Activated gamma-delta T cell treated with Interleukin-2 at 50 U/mL for 16 hours (primary cell): ENCODE measurements at regions not wholly inside any gene's neighbourhood (a gene's known extent, or its start where the extent isn't known, plus 50 kb on each side); places are given as distances from the start of the nearest gene placed in this dataset.

Experiments
- DNase-seq: peaks from one replicate; pipeline ENCODE4 v3.0.0-alpha.2; 2020

- DNase-seq = no peak
These were observed 391.7 kb upstream of the SALL3 start for GRCh38 chr18:78587626-78588600.

GRCh38 chr18:78589916-78590437, 389.6 kb upstream of the SALL3 start:
- no peak for DNase-seq

GRCh38 chr18:78595453-78595852, 384.2 kb upstream of the SALL3 start:
- DNase-seq = no peak

- no peak for DNase-seq
These were observed 383.6 kb upstream of the SALL3 start for GRCh38 chr18:78595924-78596573.

- DNase-seq = no peak
These were observed 382.7 kb upstream of the SALL3 start for GRCh38 chr18:78596794-78597345.

GRCh38 chr18:78601349-78601748, 378.3 kb upstream of the SALL3 start:
- no peak for DNase-seq

- no peak for DNase-seq
These were observed 377.7 kb upstream of the SALL3 start for GRCh38 chr18:78601923-78602322.

- no peak for DNase-seq
These were observed 377.2 kb upstream of the SALL3 start for GRCh38 chr18:78602430-78602829.

- DNase-seq = no peak
These were observed 376.3 kb upstream of the SALL3 start for GRCh38 chr18:78603102-78603983.

- no peak for DNase-seq
These were observed 374.4 kb upstream of the SALL3 start for GRCh38 chr18:78605255-78605654.

- DNase-seq = no peak
These were observed 372.4 kb upstream of the SALL3 start for GRCh38 chr18:78607221-78607620.

- no peak for DNase-seq
These were observed 371.8 kb upstream of the SALL3 start for GRCh38 chr18:78607784-78608183.

- no peak for DNase-seq
These were observed 369.4 kb upstream of the SALL3 start for GRCh38 chr18:78610179-78610578.

- DNase-seq = no peak
These were observed 368.3 kb upstream of the SALL3 start for GRCh38 chr18:78611201-78611800.

GRCh38 chr18:78611869-78612268, 367.7 kb upstream of the SALL3 start:
- no peak for DNase-seq

GRCh38 chr18:78612318-78612717, 367.3 kb upstream of the SALL3 start:
- DNase-seq = no peak

- no peak for DNase-seq
These were observed 366.8 kb upstream of the SALL3 start for GRCh38 chr18:78612801-78613200.

GRCh38 chr18:78618726-78619125, 360.9 kb upstream of the SALL3 start:
- DNase-seq = no peak

- no peak for DNase-seq
These were observed 359.8 kb upstream of the SALL3 start for GRCh38 chr18:78619854-78620253.

- no peak for DNase-seq
These were observed 359.3 kb upstream of the SALL3 start for GRCh38 chr18:78620326-78620725.

- DNase-seq = no peak
These were observed 358.4 kb upstream of the SALL3 start for GRCh38 chr18:78621141-78621755.
